ENCODE measurements at regions not wholly inside any gene's neighbourhood (a gene's known extent, or its start where the extent isn't known, plus 50 kb on each side); places are given as distances from the start of the nearest gene placed in this dataset.
"Not testable (repeated sequence)": the region's sequence is repeated elsewhere in the genome, so short reads cannot be mapped to it uniquely, and the experiment has no call there.

DNA sequence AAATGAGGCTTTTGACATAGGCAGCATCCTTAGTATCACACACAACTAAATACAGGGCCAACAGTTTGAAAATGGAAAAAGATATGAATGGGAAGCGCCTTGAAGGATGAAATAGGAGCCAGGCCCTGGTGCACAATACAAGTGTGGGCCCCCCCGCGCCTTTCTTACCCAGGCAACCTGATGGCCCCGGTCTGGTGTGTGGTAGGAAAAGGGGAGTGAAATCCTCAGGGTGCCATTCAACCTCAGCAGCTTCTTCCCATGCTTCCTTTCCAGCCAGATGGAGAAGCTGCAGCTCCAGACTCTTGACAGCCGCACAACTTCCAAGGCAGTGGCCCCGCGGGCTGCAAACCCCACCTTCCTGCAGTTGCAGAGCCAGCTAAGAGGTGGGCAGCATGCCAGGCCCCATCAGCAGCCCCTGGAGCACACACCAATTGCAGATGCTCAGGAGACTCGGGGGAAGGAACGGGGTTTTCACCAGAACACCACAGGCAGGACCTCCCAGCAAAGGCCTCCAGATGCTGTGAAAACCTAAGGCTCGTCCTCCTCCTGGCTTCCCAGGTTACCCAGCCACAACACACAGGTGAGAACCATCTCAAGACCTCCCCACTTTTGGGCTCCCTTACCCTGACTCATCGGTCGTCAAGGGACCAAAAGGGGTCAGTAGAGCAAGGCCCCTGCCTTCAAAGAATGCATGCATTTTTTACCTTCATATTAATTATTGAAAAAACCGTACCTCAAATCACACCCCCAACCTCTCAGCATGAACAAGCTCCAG is 101.6 kb downstream of the CPN2 start:
- intact Hi-C loops (cut with micrococcal nuclease): no loop called here

DNA sequence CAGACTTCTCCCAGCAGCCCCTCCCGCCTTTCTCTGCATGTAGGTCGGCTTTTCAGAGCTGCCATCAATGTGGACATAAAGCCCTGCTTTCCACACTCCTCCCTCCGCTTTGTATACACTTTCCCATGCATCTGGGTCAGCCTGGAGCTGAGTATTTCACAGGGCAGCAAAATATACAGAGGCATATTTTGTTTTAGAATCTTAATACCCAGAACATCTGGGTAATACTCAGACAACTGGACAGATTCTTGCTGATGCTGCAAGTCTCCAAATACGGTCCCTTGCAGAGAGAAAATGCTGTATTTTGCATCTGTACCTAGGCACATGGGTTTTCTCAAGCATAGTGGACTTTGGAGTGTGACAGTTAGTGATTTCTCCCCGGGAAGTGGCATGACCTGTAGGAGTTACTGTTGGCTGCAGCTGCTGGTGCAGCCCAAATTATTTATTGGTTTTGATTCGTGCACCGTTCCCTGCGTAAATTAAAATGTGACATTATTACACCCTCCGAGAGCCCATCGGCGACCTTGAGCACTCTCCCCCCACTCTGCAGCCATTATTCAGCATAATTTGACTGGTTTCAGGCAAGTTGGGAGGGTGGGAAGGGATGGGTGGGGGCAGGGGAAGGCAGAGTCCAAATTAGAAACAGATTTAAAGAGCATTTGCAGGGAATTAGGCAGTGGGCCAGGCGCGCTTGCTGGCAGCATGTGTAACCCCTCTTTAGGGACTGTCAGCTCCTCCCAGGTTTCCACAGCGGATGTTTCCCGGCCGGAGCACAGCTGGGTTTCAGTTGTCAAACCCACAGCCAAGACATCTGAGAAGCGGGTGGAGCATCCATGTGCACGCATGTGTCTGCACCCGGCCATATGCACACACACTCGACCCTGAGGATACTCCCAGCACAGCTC is 100.8 kb downstream of the CPN2 start:
- intact Hi-C loops (cut with micrococcal nuclease): no loop called here

DNA sequence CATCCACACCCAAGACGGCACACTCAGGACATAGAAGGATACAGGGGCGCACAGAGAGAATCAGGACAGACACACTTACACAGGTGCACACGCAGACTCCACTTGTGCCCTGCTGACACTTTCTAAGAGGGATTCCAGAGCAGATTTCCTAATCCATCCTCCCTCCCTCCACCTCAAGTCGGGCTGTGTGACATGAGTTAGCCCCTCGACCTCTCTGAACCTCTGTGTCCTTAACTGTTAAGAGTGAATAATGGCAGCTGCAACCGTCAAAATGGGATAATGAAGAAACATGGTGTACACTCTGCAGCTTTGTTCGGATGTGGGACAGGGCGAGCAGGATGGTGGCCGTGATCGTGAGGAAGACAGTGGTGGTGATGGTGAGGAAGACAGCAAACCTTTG is 100.1 kb downstream of the CPN2 start:
- intact Hi-C loops (cut with micrococcal nuclease): no loop called here

DNA sequence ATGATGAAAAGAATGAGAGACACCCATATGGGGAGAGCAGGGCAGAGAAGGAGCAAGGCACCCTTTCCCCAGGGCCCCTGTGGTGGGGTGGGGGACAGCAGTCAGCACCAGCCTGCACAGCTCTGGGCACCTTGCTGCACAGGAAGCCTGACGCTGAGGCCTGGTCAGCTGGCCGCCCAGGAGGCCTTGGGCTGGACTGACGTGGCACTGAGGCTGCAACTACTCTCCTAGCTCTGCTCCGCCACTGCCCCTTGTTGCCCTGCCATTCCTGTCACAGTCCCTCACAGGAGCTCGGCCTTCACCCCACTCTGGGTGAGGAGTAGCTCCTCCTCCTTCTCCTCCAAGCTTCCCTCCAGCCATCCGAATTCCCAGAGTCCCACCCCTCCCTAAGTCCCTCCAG is 99.7 kb downstream of the CPN2 start:
- intact Hi-C loops (cut with micrococcal nuclease): no loop called here

DNA sequence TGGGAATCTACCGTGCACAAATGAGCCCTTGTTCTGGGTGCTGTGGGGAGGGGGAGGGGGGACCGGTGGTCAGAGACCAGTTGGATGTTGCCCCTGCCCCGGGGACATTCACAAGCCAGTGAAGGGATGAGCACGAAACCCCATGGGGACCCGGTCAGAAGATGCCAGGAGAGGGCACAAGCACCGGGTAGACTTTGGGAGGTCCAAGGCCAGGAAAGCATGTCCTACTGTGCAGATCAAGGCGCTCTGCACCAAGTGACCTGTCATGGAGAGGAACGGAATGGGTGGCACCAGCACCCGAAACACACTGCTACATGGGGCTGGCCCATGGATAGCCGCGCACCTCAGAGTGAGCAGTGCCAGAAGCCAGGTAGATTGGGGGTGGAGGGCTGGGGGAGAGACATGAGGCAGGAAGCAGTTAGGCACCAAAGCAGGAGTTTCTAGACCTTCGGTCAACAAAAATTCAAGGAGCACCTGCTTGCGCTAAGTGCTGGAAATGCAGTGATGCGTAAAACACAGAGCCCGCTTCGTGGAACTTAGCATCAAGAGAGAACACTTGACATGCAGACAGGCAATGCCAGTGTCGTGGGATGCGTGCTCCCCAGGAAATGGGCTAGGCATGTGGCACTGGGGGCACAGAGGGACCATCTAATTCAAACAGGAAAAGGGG is 99.1 kb downstream of the CPN2 start:
- intact Hi-C loops (cut with micrococcal nuclease): no loop called here

DNA sequence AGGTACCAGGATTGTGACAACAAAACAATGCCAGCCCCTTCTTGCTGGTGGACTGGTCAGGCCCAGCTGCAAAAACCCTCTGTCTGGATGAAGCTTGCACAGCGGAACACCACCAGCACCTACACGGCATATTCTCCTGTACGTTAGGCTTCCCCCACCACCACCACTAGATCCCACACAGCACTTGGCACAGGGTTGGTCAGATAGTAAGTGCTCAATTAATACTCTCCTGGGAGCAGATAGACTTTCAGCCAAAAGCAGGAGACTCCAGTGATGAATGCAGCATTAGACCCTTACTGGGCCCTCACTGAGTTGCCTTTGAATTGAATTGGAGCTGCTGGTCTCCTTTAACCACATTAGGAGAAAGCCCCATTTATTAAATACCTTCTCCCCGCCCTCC is 97.9 kb downstream of the CPN2 start:
- intact Hi-C loops (cut with micrococcal nuclease): no loop called here

DNA sequence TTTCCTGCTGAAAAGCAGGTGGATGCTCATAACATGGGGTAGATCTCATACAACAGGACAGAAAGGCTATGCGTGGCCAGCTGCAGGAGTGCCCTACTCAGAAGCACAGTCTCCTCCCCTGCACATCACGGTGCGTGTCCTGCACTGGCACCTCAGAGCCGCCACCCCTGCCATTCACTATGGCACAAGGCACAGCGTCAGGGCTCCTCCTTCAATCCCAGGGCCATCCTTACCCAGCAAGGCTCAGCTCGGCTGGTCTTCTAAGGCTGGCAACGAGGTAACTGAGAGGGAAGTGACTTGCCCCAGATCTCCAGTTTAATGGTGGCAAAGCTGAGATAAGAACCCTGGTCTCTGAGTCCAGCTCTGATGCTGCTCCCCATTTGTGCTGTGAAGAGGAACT is 97.1 kb downstream of the CPN2 start:
- intact Hi-C loops (cut with micrococcal nuclease): loop anchor here (2.0 kb wide), 4 partner anchors 53 to 119 kb away; no protein-coding TSS in a partner anchor

DNA sequence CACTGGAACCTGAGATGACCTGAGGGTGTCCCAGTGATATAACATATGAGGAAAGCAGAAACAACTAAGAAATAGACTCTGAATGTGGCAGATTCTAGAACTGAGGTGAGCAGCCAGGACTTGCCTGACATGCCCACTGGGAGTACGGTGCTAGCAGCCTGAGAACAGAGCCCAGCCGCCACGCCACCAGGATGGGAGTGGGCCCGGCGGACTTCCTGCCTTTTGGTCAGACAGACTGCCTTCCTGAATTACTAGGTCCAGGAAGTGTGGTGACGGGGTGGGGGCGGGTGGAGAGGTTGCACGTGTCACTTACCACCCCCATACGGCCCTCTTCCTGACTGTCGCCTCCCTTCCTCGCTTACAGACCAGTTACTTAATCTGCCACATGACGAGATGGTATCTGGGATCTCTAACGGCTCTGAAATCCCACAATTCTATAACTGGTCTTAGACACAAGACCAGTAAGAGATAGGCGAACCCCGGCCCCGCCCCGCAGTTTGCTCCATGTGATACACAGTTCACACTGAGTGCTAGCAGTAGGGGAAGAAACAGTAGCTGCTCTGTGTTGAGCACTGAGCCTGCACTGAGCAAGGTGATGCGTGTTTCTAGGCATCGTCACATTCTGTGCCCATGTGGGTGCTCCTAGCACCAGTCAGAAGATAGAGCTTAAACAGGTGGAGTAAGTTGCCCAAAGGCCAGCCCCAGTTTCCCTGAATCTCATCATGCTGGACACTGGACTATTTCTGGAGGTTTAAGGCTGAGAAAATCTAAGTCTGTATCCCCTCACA is 95.7 kb downstream of the CPN2 start:
- intact Hi-C loops (cut with micrococcal nuclease): loop anchor here (1.0 to 2.0 kb wide), 5 partner anchors 51 to 121 kb away; no protein-coding TSS in a partner anchor

DNA sequence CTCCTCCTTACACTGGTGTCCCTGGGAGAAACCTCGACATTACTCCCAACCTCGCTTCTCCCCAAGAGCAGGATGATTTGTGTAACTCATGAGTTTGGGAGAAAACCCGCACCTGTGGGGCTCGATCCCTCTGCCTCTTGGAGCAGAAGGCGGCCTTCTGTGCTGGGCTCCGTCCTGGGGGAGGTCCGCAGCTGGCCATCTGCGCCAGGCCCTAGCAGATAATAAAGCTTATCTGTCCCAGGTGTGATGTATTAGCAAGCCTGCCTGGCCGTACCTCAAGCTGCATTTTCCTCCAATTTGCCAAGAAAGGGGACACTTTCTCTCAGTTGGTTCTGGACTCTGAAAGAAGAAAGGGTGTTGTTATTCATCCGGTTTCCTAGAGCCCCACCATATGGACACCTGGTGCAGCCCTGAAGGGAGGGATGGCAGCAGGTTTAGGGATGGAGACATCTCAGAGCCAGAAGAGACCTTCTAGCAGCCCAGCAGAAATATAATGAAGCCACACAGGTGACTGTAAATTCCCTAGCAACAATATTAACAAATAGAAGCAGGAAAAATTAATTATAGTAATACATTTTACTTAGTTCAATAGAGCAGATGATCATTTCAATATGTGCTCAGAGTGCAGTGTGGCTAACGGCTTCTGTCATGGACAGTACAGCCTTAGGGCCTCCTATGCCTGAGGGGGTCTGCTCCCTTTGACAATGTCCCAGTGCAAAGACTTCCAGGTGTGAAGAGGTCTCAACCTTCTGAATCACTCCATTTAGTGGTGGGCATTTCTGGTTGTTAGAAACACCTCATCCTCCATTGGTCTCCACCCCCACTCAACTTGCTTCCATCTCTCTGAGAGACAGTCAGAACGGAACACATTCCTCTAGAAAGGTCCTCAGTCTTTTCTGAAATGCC is 94.8 kb downstream of the CPN2 start:
- intact Hi-C loops (cut with micrococcal nuclease): no loop called here

DNA sequence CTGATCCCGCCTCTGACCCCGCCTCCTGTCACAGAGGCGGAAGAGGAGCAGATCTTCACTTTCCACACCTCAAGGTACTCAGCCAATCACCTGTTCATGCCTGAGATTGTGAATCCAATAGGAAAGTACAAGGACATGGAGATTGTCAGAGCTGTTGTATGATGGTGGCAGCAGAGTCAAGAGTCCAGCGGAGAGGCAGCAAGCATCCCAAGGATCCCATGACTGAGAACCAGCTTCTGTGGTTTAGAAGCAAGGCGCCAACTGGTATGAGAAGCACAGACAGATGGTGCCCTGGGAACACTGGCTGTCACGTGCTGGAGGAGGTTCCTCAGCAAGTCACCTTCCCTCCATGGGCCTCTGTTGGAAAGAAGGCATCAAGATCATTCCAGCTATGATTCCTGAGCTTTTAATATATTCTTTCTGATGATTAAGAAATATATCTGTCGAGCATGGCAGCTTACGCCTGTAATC is 93.9 kb downstream of the CPN2 start:
- intact Hi-C loops (cut with micrococcal nuclease): no loop called here

DNA sequence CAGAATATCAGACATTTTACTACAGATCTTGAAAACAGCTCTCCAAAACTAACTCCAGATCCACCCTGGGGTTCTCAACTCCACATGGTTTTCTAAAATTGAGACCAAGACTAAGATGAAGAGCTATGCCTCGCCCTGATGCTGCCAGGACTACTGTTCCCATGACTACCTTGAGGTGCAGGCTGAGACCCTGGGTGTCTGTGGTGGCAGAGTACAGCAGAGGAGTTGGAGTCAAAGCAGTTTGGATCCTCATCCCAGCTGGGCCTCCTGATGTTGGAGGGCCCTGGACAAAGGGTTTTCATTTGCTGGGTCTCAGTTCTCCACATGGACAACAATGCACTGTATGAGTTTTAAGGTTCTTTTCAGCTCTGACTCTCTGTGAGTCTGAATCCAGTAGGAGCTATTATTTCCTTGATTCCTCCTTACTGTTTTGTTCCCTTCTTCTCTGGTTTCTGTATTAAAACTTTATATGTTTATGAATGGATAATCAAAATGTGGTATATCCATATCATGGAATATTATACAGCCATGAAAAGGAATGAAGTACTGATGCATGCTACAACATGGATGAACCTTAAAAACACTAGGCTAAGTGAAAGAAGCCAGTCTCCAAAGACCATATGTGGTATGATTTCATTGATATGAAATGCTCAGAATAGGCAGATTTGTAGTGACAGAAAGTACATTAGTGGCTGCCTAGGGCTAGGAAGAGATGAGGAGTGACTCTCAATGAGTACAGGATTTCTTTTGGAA is 93.0 kb downstream of the CPN2 start:
- intact Hi-C loops (cut with micrococcal nuclease): no loop called here

DNA sequence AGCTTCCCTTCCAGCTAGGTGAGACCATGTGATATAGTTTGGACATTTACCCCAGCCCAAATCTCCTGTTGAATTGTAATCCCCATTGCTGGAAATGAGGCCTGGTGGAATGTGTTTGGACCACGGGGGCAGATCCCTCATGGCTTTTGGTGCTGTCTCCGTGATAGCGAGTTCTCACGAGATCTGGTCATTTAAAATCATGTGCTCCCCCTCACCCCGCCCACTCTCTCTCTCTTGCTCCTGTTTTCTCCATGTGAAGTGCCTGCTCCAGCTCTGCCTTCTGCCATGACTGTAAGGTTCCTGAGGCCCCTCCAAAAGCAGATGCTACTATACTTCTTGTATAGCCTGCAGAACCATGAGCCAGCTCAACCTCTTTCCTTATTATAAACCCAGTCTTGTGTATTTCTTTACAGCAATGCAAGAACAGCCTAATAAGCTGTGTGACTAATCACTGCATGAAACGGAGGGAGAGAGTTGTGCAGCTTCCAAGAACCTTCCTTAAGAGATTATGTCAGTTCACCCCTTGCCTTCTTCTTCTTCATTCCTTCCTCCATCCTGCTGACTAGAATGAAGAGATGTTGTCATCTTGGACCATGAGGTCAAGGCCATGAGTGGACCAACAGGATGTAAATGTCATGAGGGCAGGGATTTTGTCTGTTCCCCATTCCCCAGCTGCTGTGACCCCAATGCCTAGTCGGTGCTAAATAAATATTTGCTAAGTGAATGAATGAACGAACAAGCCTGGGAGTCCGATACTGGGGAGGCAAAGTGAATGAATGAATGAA is 91.0 kb downstream of the CPN2 start:
- intact Hi-C loops (cut with micrococcal nuclease): no loop called here

DNA sequence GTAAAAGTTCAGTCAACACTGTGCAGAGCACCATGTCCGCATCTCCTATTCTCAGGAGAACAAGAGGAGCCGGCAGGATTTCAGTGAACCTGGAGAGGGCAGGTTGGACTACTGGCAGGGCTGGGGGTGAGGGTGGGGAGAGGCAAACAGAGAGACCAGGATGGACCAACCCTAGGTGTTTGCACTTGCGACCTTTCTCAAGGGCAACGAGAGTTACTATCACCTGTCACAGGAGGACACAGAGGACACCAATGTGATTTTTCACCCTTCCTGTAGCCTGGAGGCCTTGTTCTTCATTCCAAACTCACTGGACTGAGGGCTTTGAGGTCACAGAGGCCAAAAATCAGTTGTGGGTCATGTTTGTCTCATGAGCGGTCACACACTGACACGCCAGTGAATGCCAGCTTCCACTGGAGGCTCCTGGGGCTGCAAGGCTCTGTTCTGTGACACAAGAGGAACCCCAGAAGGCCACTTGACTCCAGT is 89.5 kb downstream of the CPN2 start:
- intact Hi-C loops (cut with micrococcal nuclease): no loop called here

DNA sequence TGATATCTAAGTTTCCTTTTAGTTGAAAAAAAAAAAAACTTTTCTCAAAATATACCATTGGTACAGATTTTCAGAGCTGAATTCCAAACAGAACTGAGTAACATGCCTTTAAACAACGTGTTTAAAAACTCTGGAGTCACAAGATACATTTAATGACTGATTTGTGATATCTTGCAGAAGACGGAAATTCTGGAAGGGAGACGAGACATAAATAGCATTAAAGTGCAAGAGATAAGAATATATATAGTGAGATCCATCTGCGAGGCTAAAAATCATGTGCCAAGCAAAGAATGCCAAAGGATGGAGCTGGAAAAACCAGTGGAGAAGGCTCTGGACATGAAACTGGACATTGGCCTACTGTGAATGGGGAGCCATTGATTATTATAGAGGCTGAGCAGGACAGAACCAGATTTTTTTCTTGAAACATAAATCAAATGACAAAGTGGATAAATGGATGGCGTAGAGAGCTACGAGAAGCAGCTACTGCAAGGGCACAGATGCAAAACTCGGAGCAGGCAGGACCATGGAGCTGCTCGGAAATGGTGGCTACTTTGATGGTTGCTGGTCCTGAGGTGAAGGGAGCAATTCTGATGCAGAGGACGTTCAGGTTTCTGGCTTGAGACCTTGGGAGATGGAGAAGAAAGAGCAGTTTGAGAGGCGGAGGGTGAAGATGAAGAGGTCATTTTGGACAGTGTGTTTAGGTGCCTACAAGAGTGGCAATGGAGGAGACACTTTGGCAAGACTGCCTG is 88.8 kb downstream of the CPN2 start:
- intact Hi-C loops (cut with micrococcal nuclease): no loop called here

DNA sequence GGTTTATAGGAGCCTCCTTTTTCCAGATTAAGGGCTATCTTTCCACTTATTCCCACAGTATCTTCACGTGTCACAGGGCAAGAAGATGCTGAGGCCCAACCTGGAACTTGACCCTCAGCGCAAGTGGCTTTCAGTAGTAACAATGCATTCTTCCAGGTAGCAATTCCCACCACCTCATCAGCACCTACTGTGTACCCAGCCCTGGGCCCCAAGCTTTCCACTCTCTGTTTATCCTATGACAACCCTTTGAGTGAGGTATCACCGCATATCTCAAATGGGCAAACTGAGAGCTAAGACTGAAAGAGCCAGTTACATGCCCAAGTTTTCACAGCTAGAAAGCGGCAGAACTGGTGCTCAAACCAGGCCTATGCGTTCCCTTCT is 88.2 kb downstream of the CPN2 start:
- intact Hi-C loops (cut with micrococcal nuclease): no loop called here

DNA sequence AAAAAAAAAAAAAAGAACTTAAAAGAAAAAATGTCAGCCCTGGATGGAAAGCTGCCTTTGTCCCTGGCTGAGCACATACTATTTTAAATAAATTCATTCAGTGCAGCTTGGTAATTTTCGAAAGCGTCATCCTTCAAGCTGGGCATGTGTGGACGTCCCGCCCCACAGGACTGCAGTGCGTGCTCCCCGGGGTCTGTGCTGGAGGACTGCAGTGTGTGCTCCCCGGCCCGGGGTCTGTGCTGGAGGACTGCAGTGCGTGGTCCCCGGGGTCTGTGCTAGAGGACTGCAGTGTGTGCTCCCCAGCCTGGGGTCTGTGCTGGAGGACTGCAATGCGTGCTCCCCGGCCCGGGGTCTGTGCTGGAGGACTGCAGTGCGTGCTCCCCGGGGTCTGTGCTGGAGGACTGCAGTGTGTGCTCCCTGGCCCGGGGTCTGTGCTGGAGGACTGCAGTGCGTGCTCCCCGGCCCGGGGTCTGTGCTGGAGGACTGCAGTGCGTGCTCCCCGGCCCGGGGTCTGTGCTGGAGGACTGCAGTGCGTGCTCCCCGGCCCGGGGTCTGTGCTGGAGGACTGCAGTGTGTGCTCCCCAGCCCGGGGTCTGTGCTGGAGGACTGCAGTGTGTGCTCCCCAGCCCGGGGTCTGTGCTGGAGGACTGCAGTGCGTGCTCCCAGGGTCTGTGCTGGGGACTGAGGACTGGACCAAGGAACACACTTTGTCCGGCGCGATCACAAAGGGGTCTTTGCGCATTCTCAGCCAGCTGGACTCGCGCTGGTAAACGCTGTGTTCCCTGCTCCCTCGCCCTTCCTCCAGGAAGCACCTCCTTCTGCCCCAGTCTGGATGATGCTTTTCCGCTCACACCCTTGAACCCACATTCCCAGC is 86.3 kb downstream of the CPN2 start:
- intact Hi-C loops (cut with micrococcal nuclease): not testable (repeated sequence)

DNA sequence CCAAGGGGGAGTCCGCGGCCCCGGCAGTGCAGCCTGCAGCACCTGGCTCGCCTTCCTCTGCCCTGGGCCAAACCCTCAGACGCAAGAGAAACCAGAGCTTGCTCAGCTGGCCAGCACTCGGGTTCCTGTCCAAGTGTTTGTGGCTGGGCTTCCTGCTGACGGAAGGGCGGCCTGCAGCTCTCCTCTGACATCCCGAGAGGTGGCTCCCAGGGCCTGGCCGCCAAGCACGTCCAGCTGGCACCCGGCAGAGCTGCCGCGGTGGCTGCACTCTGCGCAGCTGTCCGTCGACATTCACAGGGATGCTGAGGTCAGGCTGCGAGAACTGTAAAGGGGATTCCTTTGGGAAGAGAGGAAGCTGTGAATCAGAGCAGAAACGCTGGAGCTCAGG is 85.6 kb downstream of the CPN2 start:
- intact Hi-C loops (cut with micrococcal nuclease): no loop called here
